WTC11 (cell line): ENCODE measurements at regions not wholly inside any gene's neighbourhood (a gene's known extent, or its start where the extent isn't known, plus 50 kb on each side); places are given as distances from the start of the nearest gene placed in this dataset.

ENCODE experiments used
- ATAC-seq: fragments of 200-7000 bp; cut with Tn5 transposase; 2 replicates; pipeline ENCODE4 v1.10.0; 2021; ENCODE audit warnings: mild to moderate bottlenecking, moderate library complexity
- CTCF ChIA-PET: fragments of 300-600 bp; sonication (Branson Sonifier 250); formaldehyde crosslinking; loops from one replicate; lab custom pipeline; 2021; ENCODE audit warnings: antibody characterized with exemption; lab: Charles Lee
- POLR2A ChIA-PET: fragments of 350-600 bp; sonication (Branson Sonifier 250); formaldehyde crosslinking; loops from one replicate; lab custom pipeline; 2021; ENCODE audit warnings: antibody characterized with exemption; lab: Charles Lee
- DNase-seq: peaks from one replicate; pipeline ENCODE4 v3.0.0; 2021; ENCODE audit warnings: low spot score
- H3K27ac Mint-ChIP-seq: 2 replicates; pipeline ENCODE4 v1.8.0; 2021; ENCODE audit warnings: mixed read lengths
- H3K27me3 Mint-ChIP-seq: 2 replicates; pipeline ENCODE4 v1.8.0; 2021; ENCODE audit warnings: low read depth, mild to moderate bottlenecking, moderate library complexity, mixed read lengths
- H3K36me3 Mint-ChIP-seq: 2 replicates; pipeline ENCODE4 v1.8.0; 2021; ENCODE audit warnings: mixed read lengths
- H3K4me1 Mint-ChIP-seq: 2 replicates; pipeline ENCODE4 v1.8.0; 2022; ENCODE audit warnings: mixed read lengths
- H3K4me3 Mint-ChIP-seq: 2 replicates; pipeline ENCODE4 v1.8.0; 2021; ENCODE audit warnings: mild to moderate bottlenecking, moderate library complexity, mixed read lengths
- H3K9me3 Mint-ChIP-seq: 2 replicates; pipeline ENCODE4 v1.8.0; 2021; ENCODE audit warnings: mixed read lengths
- CREB1 ChIP-seq: sonication (generic); formaldehyde crosslinking; IDR thresholded peaks from 2 replicates; pipeline ENCODE4 v1.8.0; 2023; ENCODE audit warnings: mild to moderate bottlenecking, missing genetic modification reagents
- GTF2I ChIP-seq: fragments of 250-450 bp; sonication (Bioruptor Pico); conservative IDR thresholded peaks from 2 replicates; pipeline ENCODE4 v1.4.0; 2021; ENCODE audit warnings: mild to moderate bottlenecking
- RELA ChIP-seq: sonication (generic); formaldehyde crosslinking; IDR thresholded peaks from 2 replicates; pipeline ENCODE4 v1.8.1; 2022; ENCODE audit warnings: missing genetic modification reagents, mild to moderate bottlenecking, borderline replicate concordance
- ZNF317 ChIP-seq: sonication (generic); formaldehyde crosslinking; IDR thresholded peaks from 2 replicates; pipeline ENCODE4 v1.8.1; 2023; ENCODE audit warnings: low read depth, mild to moderate bottlenecking, moderate library complexity, missing genetic modification reagents, borderline replicate concordance
- ZNF396 ChIP-seq: fragments of 250-450 bp; sonication (Bioruptor Pico); IDR thresholded peaks from 2 replicates; pipeline ENCODE4 v1.8.0; 2021; ENCODE audit warnings: mild to moderate bottlenecking, moderate library complexity, borderline replicate concordance
- TF ChIP-seq, protein P1 (sequence below): fragments of 200-600 bp; IDR thresholded peaks from 2 replicates; pipeline ENCODE4 v1.8.0; 2022; ENCODE audit warnings: antibody characterized with exemption
- TF ChIP-seq, protein P2 (sequence below): sonication (generic); formaldehyde crosslinking; IDR thresholded peaks from 2 replicates; pipeline ENCODE4 v1.8.0; 2022; ENCODE audit warnings: mild to moderate bottlenecking, missing genetic modification reagents
- TF ChIP-seq, protein P3 (sequence below): fragments of 250-450 bp; sonication (Bioruptor Pico); IDR thresholded peaks from 2 replicates; pipeline ENCODE4 v1.9.0; 2021; ENCODE audit warnings: mild to moderate bottlenecking

DNA sequence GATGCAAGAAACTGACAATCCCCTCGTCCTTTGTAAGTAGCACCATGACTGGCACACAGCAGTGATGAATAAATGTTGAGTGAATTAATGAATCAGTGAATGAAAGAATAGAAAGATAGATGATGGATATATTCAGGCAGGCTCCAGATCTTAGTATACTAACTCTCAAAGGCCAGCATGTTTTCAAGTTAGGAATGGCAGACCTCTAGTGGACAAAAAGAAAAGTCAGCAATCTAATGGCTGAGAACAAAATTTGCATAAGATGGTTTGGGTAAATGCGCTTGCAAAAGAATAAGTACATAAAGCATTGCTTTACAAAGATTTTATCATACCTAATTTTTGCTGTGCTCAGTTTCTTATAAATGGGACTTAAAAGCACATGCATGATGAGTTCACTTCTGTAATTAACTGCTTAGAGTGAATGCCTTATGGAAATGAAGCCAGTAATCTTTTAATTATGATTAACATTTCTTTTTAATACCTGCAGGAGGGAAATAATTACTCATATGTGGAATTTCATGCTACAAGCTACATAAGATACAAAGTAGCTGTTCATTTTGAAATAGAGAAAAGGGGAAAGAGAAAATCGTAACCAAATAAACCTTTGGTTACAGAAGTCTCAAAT lies 126.9 kb upstream of the GPRIN3 start:
- CTCF ChIA-PET, result interaction anchor here (2.2 kb wide), 1 partner anchor 208 kb away, joined by 8 read pairs; no protein-coding TSS in a partner anchor
- H3K9me3 Mint-ChIP-seq, result peaks cover 7% of the 10 kb centered on the region

DNA sequence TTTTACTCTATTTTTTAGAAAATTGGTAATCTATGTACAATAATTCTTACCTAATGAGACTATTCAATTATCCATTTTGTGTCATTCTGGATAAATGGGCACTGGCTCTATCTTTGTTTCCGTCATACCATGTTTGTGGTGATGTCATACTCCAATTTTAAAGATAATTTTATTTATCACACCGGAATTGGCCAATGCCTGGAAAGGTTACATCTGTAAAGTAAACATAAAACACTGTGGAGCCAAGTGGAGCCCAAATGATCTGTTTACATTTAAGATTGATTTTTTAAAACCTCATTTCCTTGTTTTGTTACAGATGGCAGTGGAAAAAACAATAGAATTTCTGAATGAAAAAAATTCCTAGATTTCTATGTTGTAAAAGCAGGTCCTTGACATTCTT lies 120.2 kb upstream of the GPRIN3 start:
- Mint-ChIP-seq H3K36me3 (no peaks in the 10 kb centered on the region; the same call in 1 of the 2 replicates), H3K9me3 (peaks cover 12% of the 10 kb centered on the region), H3K27me3 (peaks cover 14% of the 10 kb centered on the region), H3K4me3 (no peak overlapping the region), H3K4me1 (no peaks in the 10 kb centered on the region), H3K27ac (no peak overlapping the region)
- CTCF ChIA-PET, result no interaction called here
- no peak for TF ChIP-seq ZNF317 (CRISPR knock-in tag)
- POLR2A ChIA-PET, result no interaction called here
- DNase-seq (no peak), ATAC-seq (no peak)

More for the DNA sequence above, 126.9 kb upstream of the GPRIN3 start:
- POLR2A ChIA-PET, result no interaction called here
- no peak overlapping the region for H3K27ac Mint-ChIP-seq
- TF ChIP-seq, protein P1, sequence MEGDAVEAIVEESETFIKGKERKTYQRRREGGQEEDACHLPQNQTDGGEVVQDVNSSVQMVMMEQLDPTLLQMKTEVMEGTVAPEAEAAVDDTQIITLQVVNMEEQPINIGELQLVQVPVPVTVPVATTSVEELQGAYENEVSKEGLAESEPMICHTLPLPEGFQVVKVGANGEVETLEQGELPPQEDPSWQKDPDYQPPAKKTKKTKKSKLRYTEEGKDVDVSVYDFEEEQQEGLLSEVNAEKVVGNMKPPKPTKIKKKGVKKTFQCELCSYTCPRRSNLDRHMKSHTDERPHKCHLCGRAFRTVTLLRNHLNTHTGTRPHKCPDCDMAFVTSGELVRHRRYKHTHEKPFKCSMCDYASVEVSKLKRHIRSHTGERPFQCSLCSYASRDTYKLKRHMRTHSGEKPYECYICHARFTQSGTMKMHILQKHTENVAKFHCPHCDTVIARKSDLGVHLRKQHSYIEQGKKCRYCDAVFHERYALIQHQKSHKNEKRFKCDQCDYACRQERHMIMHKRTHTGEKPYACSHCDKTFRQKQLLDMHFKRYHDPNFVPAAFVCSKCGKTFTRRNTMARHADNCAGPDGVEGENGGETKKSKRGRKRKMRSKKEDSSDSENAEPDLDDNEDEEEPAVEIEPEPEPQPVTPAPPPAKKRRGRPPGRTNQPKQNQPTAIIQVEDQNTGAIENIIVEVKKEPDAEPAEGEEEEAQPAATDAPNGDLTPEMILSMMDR, result peak; percentile 40; the same call in 1 of the 2 replicates
- TF ChIP-seq, protein P2, sequence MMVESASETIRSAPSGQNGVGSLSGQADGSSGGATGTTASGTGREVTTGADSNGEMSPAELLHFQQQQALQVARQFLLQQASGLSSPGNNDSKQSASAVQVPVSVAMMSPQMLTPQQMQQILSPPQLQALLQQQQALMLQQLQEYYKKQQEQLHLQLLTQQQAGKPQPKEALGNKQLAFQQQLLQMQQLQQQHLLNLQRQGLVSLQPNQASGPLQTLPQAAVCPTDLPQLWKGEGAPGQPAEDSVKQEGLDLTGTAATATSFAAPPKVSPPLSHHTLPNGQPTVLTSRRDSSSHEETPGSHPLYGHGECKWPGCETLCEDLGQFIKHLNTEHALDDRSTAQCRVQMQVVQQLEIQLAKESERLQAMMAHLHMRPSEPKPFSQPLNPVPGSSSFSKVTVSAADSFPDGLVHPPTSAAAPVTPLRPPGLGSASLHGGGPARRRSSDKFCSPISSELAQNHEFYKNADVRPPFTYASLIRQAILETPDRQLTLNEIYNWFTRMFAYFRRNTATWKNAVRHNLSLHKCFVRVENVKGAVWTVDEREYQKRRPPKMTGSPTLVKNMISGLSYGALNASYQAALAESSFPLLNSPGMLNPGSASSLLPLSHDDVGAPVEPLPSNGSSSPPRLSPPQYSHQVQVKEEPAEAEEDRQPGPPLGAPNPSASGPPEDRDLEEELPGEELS (CRISPR knock-in tag), result no peak
- H3K4me3 Mint-ChIP-seq, result no peak overlapping the region
- DNase-seq (no peak), ATAC-seq (peak; percentile 64; the same call in 1 of the 2 replicates)
- peaks cover 10% of the 10 kb centered on the region for H3K27me3 Mint-ChIP-seq
- peaks cover 4% of the 10 kb centered on the region for H3K4me1 Mint-ChIP-seq
- no peaks in the 10 kb centered on the region; the same call in 1 of the 2 replicates for H3K36me3 Mint-ChIP-seq

DNA sequence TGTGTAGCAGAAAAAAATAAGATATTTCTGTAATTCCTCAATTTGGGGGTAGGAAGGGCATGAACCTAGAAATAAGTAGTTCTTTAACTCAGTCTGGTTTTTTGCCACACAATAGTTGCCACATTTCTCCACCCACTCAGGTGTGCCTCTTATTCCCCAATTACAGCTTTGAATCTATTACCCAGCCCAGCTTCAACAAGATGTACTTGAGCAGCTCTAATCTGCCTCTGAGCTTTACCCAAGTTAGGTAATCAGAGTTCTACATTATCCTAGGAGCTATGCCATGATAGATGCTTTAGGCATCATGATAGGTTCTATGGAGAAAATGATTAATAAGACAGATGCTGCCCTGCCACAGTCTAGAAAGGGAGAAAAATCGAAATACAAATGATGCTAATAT lies 117.4 kb upstream of the GPRIN3 start:
- H3K27me3 Mint-ChIP-seq, result peaks cover 20% of the 10 kb centered on the region
- ATAC-seq (no peak), DNase-seq (no peak)
- ChIA-PET POLR2A (interaction anchor here (0.5 kb wide), 1 partner anchor 461 kb away, joined by 3 read pairs; no protein-coding TSS in a partner anchor), CTCF (no interaction called here)
- peaks cover 2% of the 10 kb centered on the region; the same call in 1 of the 2 replicates for H3K4me1 Mint-ChIP-seq
- peaks cover 6% of the 10 kb centered on the region; the same call in 1 of the 2 replicates for H3K9me3 Mint-ChIP-seq
- no peaks in the 10 kb centered on the region for H3K36me3 Mint-ChIP-seq
- TF ChIP-seq GTF2I (no peak), ZNF396 (CRISPR knock-in tag) (no peak), CREB1 (CRISPR knock-in tag) (no peak)
- TF ChIP-seq, protein P3, sequence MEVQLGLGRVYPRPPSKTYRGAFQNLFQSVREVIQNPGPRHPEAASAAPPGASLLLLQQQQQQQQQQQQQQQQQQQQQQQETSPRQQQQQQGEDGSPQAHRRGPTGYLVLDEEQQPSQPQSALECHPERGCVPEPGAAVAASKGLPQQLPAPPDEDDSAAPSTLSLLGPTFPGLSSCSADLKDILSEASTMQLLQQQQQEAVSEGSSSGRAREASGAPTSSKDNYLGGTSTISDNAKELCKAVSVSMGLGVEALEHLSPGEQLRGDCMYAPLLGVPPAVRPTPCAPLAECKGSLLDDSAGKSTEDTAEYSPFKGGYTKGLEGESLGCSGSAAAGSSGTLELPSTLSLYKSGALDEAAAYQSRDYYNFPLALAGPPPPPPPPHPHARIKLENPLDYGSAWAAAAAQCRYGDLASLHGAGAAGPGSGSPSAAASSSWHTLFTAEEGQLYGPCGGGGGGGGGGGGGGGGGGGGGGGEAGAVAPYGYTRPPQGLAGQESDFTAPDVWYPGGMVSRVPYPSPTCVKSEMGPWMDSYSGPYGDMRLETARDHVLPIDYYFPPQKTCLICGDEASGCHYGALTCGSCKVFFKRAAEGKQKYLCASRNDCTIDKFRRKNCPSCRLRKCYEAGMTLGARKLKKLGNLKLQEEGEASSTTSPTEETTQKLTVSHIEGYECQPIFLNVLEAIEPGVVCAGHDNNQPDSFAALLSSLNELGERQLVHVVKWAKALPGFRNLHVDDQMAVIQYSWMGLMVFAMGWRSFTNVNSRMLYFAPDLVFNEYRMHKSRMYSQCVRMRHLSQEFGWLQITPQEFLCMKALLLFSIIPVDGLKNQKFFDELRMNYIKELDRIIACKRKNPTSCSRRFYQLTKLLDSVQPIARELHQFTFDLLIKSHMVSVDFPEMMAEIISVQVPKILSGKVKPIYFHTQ, result no peak
- no peak overlapping the region for H3K4me3 Mint-ChIP-seq
- no peak overlapping the region for H3K27ac Mint-ChIP-seq

DNA sequence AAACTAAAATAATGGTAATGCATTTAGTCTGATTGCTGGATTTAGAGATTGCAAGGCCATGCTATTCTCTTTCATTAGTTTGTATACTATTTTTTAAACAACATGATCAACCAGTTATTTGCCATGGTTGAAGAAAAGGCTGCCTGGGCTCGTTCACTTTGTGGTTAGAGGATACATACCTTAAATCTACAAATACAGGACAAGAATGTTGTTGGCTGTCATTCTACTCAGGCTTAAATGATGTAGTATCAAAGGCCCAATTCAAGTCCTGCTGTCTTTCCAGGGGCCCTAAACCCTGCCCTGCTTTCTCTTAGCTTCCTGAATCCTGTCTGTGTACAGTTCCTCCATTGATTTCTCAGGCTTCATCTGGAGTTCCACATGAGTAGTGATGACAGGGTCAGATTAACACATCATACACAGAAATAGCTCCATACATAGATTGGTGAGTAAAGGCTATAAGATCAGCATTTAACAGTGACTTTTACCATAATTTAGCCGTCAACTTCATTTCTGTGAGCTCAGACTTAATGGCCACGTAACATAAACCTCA lies 114.9 kb upstream of the GPRIN3 start:
- no peak overlapping the region for H3K4me3 Mint-ChIP-seq
- no peak overlapping the region for H3K27ac Mint-ChIP-seq
- peaks cover 6% of the 10 kb centered on the region; the same call in 1 of the 2 replicates for H3K9me3 Mint-ChIP-seq
- no peak for TF ChIP-seq RELA (CRISPR knock-in tag)
- ATAC-seq (no peak), DNase-seq (no peak)
- H3K4me1 Mint-ChIP-seq, result peaks cover 17% of the 10 kb centered on the region
- ChIA-PET CTCF (no interaction called here), POLR2A (no interaction called here)
- H3K36me3 Mint-ChIP-seq, result no peaks in the 10 kb centered on the region
- H3K27me3 Mint-ChIP-seq, result peaks cover 42% of the 10 kb centered on the region
